Nephron (organoid): ENCODE measurements at regions not wholly inside any gene's neighbourhood (a gene's known extent, or its start where the extent isn't known, plus 50 kb on each side); places are given as distances from the start of the nearest gene placed in this dataset.

ENCODE experiments used
- H3K27ac Mint-ChIP-seq, 3 experiments: 2 replicates each; pipeline ENCODE4 v1.8.0; 2020; ENCODE audit warnings: mixed read lengths in 3 of 3, mild to moderate bottlenecking in 2 of 3, moderate library complexity in 1 of 3
- H3K27me3 Mint-ChIP-seq: 2 replicates; pipeline ENCODE4 v1.8.0; 2021; ENCODE audit warnings: low read depth, mild to moderate bottlenecking, moderate library complexity, mixed read lengths
- H3K36me3 Mint-ChIP-seq: 2 replicates; pipeline ENCODE4 v1.8.0; 2020; ENCODE audit warnings: low read depth, mixed read lengths
- H3K4me1 Mint-ChIP-seq: 2 replicates; pipeline ENCODE4 v1.8.0; 2020; ENCODE audit warnings: mixed read lengths
- H3K4me3 Mint-ChIP-seq, 3 experiments: 2 replicates each; pipeline ENCODE4 v1.8.0; 2020; ENCODE audit warnings: mild to moderate bottlenecking in 3 of 3, mixed read lengths in 3 of 3, moderate library complexity in 2 of 3
- H3K9me3 Mint-ChIP-seq: 2 replicates; pipeline ENCODE4 v1.8.0; 2020; ENCODE audit warnings: mixed read lengths
- CTCF ChIP-seq, 3 experiments: fragments of 200-600 bp; sonication (generic); IDR thresholded peaks; one replicate each; pipeline ENCODE4 v1.5.0; 2021; ENCODE audit warnings: antibody characterized with exemption in 3 of 3; ENCODE audit not compliant: unreplicated experiment in 3 of 3

- H3K27me3 Mint-ChIP-seq: no peaks in the 10 kb centered on the region
These were observed 567.7 kb downstream of the TLR4 start for GRCh38 chr9:118271936-118272335.

GRCh38 chr9:118273048-118273447 lies 568.8 kb downstream of the TLR4 start:
- Mint-ChIP-seq H3K9me3 (no peaks in the 10 kb centered on the region), H3K27ac (no peak overlapping the region), H3K27me3 (no peaks in the 10 kb centered on the region), H3K36me3 (no peaks in the 10 kb centered on the region), H3K4me3 (no peak overlapping the region), H3K4me1 (no peaks in the 10 kb centered on the region)
- TF ChIP-seq CTCF (IDR thresholded peaks at IDR 0.05; ENCODE audit: unreplicated experiment in 3 of 3): no peak

More at GRCh38 chr9:118271936-118272335, 567.7 kb downstream of the TLR4 start:
- Mint-ChIP-seq H3K4me3 (no peak overlapping the region), H3K36me3 (no peaks in the 10 kb centered on the region), H3K27ac (no peak overlapping the region), H3K9me3 (no peaks in the 10 kb centered on the region), H3K4me1 (no peaks in the 10 kb centered on the region)
- no peak for TF ChIP-seq CTCF (IDR thresholded peaks at IDR 0.05; ENCODE audit: unreplicated experiment in 3 of 3)

GRCh38 chr9:118276784-118277183 lies 572.6 kb downstream of the TLR4 start:
- no peaks in the 10 kb centered on the region for H3K27me3 Mint-ChIP-seq
- no peak overlapping the region for H3K4me3 Mint-ChIP-seq
- TF ChIP-seq CTCF (IDR thresholded peaks at IDR 0.05; ENCODE audit: unreplicated experiment in 3 of 3): no peak
- H3K27ac Mint-ChIP-seq: no peak overlapping the region
- no peaks in the 10 kb centered on the region for H3K36me3 Mint-ChIP-seq
- no peaks in the 10 kb centered on the region for H3K4me1 Mint-ChIP-seq
- no peaks in the 10 kb centered on the region for H3K9me3 Mint-ChIP-seq

GRCh38 chr9:118281772-118282171 lies 577.6 kb downstream of the TLR4 start:
- Mint-ChIP-seq H3K27me3 (no peaks in the 10 kb centered on the region), H3K27ac (no peak overlapping the region), H3K9me3 (peaks cover 4% of the 10 kb centered on the region), H3K4me3 (no peak overlapping the region), H3K4me1 (no peaks in the 10 kb centered on the region), H3K36me3 (no peaks in the 10 kb centered on the region)
- TF ChIP-seq CTCF (IDR thresholded peaks at IDR 0.05; ENCODE audit: unreplicated experiment in 3 of 3): no peak

- Mint-ChIP-seq H3K36me3 (no peaks in the 10 kb centered on the region), H3K4me3 (no peak overlapping the region), H3K27me3 (no peaks in the 10 kb centered on the region), H3K27ac (no peak overlapping the region), H3K9me3 (peaks cover 5% of the 10 kb centered on the region), H3K4me1 (no peaks in the 10 kb centered on the region)
- no peak for TF ChIP-seq CTCF (IDR thresholded peaks at IDR 0.05; ENCODE audit: unreplicated experiment in 3 of 3)
These were observed 579.3 kb downstream of the TLR4 start for GRCh38 chr9:118283488-118283887.

GRCh38 chr9:118290116-118290515 lies 585.9 kb downstream of the TLR4 start:
- Mint-ChIP-seq H3K27me3 (no peaks in the 10 kb centered on the region), H3K36me3 (no peaks in the 10 kb centered on the region)

More at GRCh38 chr9:118290116-118290515, 585.9 kb downstream of the TLR4 start:
- no peak for TF ChIP-seq CTCF (IDR thresholded peaks at IDR 0.05; ENCODE audit: unreplicated experiment in 3 of 3)
- peaks cover 3% of the 10 kb centered on the region for H3K9me3 Mint-ChIP-seq
- H3K27ac Mint-ChIP-seq: no peak overlapping the region
- no peaks in the 10 kb centered on the region for H3K4me1 Mint-ChIP-seq
- no peak overlapping the region for H3K4me3 Mint-ChIP-seq
